LNCaP clone FGC (cell line): ENCODE measurements at regions not wholly inside any gene's neighbourhood (a gene's known extent, or its start where the extent isn't known, plus 50 kb on each side); places are given as distances from the start of the nearest gene placed in this dataset.

Source experiments
- DNase-seq: peaks from one replicate; pipeline ENCODE4 v3.0.0-alpha.2; 2011; ENCODE audit warnings: low read depth
- H3K4me3 ChIP-seq: 2 replicates; pipeline ENCODE4 v1.5.1; 2011; ENCODE audit warnings: mild to moderate bottlenecking, low read depth, low read length, control low read depth
- TF ChIP-seq, protein P1 (sequence below): IDR thresholded peaks from 2 replicates; pipeline ENCODE4 v1.5.1; 2012; ENCODE audit warnings: mild to moderate bottlenecking; ENCODE audit not compliant: control insufficient read depth, insufficient read depth; ENCODE audit errors: extremely low read depth

DNA sequence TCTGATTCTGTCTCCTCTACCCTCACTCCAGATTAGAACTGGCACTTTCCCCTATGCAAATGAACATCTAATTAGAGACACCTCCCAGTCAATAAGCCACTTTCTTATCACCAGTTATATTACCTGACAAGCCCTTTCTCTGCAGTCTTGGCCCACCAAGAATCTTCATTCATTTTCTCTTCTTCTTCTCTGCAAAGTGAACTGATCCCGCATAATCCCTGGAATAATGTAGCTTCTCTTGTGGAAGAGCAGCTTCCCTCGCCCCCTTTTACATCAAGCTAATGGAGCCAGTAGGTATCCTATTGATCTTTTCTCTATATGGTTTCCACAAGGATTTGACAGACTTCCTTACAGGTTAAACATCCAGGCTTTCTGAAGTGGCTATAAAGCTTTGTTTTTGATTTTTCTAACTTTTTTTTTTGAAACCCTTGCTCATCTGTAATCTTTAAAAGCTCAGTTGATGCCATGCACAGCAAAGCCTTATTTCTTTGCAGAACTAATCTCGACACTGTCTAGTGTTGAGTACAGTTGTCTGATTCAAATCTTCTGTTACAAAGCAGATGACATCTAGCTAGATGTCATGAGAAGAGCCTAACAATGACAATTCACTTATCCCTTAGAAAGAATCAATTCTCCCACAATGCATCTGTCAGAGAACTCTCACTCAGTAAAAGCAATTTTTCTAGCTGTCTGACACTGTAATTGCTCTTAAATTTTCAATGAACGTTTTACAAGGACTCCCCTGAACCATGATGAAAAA is 281.4 kb downstream of the ISL1 start:
- no peak for DNase-seq
- TF ChIP-seq, protein P1, sequence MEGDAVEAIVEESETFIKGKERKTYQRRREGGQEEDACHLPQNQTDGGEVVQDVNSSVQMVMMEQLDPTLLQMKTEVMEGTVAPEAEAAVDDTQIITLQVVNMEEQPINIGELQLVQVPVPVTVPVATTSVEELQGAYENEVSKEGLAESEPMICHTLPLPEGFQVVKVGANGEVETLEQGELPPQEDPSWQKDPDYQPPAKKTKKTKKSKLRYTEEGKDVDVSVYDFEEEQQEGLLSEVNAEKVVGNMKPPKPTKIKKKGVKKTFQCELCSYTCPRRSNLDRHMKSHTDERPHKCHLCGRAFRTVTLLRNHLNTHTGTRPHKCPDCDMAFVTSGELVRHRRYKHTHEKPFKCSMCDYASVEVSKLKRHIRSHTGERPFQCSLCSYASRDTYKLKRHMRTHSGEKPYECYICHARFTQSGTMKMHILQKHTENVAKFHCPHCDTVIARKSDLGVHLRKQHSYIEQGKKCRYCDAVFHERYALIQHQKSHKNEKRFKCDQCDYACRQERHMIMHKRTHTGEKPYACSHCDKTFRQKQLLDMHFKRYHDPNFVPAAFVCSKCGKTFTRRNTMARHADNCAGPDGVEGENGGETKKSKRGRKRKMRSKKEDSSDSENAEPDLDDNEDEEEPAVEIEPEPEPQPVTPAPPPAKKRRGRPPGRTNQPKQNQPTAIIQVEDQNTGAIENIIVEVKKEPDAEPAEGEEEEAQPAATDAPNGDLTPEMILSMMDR = no peak
- H3K4me3 ChIP-seq = no peak overlapping the region

DNA sequence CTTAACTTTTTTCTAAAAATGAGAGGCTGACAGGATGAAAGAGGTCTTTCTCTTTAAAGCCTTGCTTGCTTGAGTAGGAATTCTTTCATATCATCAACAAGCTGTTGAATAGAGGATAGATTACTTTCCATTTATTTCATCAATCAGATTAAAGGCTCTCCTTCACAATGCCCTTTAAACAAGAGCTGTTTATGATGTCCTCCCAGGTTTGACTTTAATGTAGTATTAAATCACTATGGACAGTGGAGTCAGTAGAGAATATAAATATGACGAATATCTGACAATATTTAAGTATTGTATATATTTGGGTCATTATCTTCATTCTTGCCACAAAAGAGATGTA is 282.0 kb downstream of the ISL1 start:
- DNase-seq = no peak
- TF ChIP-seq, protein P1 = no peak
- H3K4me3 ChIP-seq = no peak overlapping the region

DNA sequence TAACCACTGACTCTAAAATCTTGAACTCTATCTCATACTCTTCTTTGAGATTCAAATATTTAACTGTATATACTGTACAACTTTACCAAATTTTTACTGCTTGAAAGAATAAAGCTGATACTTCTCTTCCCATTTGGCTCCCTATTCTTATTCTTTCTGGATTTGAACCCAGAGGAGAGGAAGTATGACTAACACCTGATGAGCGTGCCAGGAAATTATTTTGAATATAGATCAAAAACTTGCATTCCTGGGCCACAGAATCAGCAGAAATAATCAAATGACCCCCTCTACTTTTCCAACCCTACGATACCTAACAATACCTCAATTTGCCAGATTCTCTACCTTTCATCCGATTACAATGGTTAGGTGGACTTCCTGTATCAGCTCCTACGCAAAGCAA is 285.8 kb downstream of the ISL1 start:
- H3K4me3 ChIP-seq = no peak overlapping the region
- DNase-seq = no peak
- TF ChIP-seq, protein P1 = no peak

DNA sequence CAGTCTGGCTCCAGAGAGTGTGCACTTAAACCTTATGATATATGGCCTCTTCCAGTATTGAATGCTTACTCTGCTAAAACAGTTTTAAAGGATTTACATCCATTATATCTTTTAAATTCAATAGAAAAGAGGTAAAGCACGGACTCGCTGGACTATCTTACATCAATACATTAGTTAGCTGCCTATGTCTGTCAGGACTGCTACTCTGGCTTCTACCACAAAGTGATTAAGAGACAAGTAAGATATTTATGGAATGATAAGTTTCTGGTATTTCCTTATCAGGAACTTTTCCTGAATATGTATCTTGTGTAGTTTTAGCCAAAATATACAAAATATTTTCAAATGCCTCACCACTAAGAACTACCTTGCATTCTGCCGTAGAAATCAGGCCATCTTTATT is 295.1 kb downstream of the ISL1 start:
- no peak overlapping the region for H3K4me3 ChIP-seq
- TF ChIP-seq, protein P1 = no peak
- DNase-seq = no peak

DNA sequence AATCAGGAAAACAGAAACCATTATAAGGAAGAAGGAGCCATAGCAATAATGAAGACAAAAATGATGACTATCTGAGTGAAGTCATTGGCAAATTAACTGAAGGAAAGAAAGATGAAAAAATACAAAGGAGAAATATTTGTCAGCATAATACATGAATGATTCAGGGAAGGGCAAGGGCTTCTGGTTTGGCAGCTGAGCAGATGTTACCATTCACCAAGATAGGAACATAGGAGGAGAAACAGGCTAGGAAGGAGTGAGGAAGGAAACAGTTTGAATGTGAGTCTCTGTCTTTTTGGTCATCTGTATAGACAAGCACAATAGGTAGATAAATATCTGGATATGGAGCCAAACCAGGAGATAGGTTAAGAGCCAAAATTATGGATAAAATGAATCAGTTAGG is 296.0 kb downstream of the ISL1 start:
- TF ChIP-seq, protein P1 = no peak
- DNase-seq = no peak
- H3K4me3 ChIP-seq = no peak overlapping the region

DNA sequence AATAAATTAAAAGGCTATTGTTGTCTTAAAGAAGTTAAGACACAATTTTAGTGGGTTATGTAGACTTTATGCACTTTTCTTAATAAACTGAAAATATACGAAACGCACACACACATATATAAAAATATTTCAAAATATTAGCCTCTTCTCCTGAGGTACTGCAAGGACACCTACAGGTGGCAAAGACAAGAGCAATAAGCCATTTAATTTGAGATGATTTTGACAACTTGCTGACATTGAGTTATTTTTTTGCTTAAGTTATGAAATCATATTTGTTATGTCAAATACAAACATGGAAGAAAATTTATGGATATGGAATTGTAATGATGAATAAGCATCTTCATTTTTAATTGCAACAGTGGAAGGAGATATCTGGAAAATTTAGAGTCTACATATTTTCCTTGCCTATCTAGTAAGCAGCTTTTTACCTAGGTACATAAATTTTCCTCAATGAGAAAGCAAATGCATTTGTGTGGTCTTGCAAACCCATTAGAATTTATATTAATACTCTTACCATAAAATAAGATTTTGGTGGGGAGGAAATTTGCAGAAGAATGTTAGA is 301.6 kb downstream of the ISL1 start:
- no peak overlapping the region for H3K4me3 ChIP-seq
- DNase-seq = no peak
- TF ChIP-seq, protein P1 = peak; percentile 51

DNA sequence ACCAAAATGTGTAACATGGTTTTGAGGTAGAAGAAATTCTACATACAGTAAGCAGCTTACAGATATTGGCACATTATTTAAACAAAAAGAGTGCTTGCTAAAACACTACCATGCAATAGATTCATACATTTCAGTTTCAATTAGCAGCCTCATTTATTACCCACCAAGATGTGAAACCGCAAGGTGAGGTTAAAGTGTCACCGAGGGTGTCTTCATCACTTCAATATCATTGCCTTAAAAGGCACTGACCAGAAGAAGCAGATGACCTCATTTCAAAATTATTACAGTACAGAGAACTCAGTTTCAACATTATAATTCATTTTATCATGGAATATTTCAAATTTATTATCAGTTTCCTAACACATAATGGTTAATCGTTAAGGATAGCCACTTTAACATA is 302.2 kb downstream of the ISL1 start:
- TF ChIP-seq, protein P1 = no peak
- DNase-seq = no peak
- H3K4me3 ChIP-seq = no peak overlapping the region
